ENCODE measurements at regions not wholly inside any gene's neighbourhood (a gene's known extent, or its start where the extent isn't known, plus 50 kb on each side); places are given as distances from the start of the nearest gene placed in this dataset.

GRCh38 chr5:144979516-144980264, 809.0 kb downstream of the KCTD16 start:
- no peak for DNase-seq (ENCODE audit: low read depth, low spot score)

DNA sequence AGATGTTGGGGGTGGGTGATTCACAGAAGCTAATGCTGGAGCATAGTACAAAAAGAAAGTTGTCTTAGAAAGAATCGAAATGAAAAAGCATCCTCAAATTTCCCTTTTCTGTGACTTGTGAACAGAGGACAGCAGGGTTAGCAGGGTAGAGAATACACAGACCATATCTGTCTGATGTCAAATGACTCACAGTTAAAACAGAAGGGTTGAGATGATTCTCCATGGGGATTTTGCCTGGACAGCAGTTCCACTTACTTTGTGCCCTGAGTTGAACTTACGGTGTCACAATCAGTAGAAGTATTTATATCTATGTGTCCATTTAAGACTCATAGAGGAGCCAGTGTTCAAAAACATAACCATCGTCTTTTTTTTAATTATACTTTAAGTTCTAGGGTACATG, 801.6 kb downstream of the KCTD16 start:
- DNase-seq (ENCODE audit: low read depth, low spot score) = no peak

DNA sequence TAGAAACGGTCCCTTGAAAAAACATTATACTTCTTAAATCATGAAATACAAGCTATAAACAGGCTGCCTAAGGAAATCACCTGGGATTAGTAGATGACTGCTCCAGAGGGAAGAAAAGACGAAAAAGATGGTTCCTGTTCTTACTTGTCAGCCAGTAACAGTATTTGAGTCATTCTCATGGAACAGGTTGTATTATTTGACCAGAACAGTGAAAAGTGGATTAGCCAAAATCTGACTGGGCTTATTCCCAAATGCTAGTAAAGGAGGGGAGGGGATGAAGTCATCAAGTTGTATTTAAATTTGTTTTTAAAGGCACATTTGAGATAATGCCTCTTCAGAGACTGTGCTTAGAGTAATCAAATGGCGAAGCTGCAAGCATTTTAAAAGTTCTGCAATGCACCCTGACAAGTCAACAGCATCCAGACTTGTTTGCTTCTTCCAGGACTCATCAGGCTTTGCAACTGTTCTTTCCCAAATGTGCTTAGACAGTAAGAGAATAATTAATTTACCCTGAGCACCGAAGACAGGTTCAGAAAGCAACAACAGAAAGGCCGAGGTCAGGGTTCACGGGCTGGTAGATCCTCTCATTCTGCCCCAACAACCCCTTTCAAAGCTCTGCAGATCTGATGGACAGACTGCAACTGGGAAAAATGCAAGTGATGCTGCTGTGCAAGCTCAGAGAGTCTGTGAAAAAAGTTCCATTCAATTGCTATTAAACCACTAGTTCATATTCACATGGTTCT, 800.6 kb downstream of the KCTD16 start:
- DNase-seq (ENCODE audit: low read depth, low spot score) = no peak

DNA sequence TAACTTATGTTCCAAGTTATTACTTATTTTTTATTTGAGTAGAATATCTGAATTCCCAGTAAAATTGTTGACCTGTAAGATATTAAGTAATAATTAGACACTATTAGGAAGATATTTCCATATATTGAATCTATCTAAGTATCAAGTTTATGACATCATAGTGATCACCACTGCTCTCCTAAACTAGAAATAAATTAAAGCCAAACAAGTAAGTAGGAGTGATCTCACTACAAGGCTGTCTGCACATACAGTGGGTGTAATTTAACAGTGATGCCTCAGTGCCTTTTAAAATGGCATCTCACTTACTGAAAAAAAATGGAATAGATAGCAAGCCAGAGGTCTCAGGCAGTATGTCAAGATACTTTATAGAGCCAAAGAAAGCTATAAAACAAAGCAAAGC, 789.6 kb downstream of the KCTD16 start:
- no peak for DNase-seq (ENCODE audit: low read depth, low spot score)

GRCh38 chr5:144958002-144958401, 787.3 kb downstream of the KCTD16 start:
- DNase-seq (ENCODE audit: low read depth, low spot score) = no peak

GRCh38 chr5:144950996-144951395, 780.3 kb downstream of the KCTD16 start:
- no peak for DNase-seq (ENCODE audit: low read depth, low spot score)

GRCh38 chr5:144947023-144947422, 776.4 kb downstream of the KCTD16 start:
- DNase-seq (ENCODE audit: low read depth, low spot score) = no peak

DNA sequence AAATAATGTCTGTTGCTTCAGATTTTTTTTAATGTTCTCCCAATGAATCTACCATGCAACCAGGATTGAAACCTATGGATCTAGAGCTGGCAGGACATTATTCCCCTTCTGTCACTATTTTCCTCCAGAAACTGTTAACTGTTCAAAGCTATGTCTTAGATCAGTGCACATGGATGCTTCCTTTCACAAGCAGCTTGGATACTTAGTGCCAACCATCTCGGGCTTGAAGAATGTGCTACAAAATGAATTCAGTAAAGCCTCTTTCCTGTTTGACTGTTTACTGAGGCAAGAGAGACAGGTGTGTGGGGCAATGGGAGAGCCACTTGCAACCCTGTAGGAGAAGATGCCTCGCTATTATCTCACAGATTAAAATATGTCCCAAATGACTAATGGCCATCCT, 774.8 kb downstream of the KCTD16 start:
- DNase-seq (ENCODE audit: low read depth, low spot score) = no peak

GRCh38 chr5:144944936-144945335, 774.3 kb downstream of the KCTD16 start:
- DNase-seq (ENCODE audit: low read depth, low spot score) = no peak

DNA sequence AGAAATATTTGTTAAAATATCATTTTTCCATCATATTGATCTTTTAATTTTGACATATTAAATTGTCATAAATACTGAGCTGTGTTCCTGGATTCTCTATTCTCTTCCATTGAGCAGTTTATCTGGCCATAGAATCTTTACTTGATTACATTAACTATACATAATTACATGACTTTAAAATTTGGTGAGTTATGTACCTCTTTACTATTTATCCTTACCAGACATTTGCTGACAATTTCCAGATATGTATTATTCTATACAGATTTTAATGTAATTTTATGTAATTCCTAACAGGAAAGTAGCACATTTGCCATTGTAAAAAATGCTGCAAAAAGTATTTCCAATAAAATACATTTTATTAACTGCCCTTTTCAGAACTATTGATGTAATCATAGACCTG, 770.3 kb downstream of the KCTD16 start:
- DNase-seq (ENCODE audit: low read depth, low spot score) = no peak

GRCh38 chr5:144918371-144918770, 747.7 kb downstream of the KCTD16 start:
- DNase-seq (ENCODE audit: low read depth, low spot score) = no peak

DNA sequence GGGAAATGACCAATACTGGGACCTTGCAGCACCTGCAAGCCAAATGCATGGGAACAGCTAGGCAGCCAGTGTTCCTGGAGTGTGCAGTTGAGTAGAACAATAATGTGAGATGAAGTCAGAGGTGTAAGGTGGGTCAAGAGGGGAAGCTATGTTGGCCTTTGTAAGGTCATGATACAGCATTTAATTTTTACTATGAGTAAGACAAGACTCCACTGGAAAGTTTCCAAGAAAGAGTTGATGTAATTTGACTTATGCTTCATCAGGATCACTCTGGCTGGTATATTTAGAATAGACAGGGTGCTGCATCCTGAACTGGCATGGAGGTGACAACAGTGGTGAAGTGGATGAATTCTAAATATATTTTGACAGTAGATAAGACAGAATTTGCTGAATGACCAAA, 744.8 kb downstream of the KCTD16 start:
- no peak for DNase-seq (ENCODE audit: low read depth, low spot score)

- no peak for DNase-seq (ENCODE audit: low read depth, low spot score)
These were observed 743.0 kb downstream of the KCTD16 start for GRCh38 chr5:144913661-144914060.

- DNase-seq (ENCODE audit: low read depth, low spot score) = no peak
These were observed 725.8 kb downstream of the KCTD16 start for GRCh38 chr5:144896473-144896872.

- DNase-seq (ENCODE audit: low read depth, low spot score) = no peak
These were observed 716.0 kb downstream of the KCTD16 start for GRCh38 chr5:144886668-144887067.

GRCh38 chr5:144882739-144883283, 712.1 kb downstream of the KCTD16 start:
- DNase-seq (ENCODE audit: low read depth, low spot score) = no peak

- no peak for DNase-seq (ENCODE audit: low read depth, low spot score)
These were observed 709.8 kb downstream of the KCTD16 start for GRCh38 chr5:144880513-144880912.

DNA sequence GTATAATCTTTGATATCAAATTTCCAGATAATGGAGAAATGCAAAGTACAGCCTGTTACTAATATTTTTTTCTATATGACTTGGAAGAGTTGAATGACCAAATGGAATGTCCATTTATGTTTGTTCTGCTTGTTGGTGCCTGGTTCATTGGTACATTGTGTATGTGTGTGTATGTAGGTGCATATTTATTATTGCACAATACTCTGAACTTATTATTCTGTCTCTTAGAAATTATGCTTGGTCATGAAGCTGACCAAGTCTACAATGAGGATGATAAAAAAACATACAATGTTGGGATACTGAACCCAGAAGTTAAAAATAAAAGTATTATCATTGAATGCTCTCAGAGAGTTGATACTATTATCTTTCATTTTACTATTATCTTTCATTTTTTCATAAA, 706.3 kb downstream of the KCTD16 start:
- DNase-seq (ENCODE audit: low read depth, low spot score) = no peak

DNA sequence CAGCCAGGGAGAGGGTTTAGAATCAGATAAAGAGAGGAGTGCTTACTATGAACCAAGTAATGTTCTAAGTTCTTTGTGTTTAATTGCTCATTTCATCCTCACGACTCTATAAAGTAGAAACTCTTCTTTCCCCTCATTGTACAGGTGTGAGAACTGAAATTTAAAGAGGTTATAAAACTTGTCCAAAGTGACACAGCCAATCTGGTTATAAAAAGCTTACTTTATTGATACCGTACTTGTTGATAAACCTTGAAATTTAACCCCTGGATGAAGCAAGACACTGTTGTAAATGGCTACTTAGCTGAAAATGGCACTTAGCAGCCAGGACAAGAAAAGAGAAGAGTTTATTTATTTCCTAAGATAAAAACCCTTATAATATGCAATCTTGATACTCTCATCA, 702.4 kb downstream of the KCTD16 start:
- DNase-seq (ENCODE audit: low read depth, low spot score) = no peak

DNA sequence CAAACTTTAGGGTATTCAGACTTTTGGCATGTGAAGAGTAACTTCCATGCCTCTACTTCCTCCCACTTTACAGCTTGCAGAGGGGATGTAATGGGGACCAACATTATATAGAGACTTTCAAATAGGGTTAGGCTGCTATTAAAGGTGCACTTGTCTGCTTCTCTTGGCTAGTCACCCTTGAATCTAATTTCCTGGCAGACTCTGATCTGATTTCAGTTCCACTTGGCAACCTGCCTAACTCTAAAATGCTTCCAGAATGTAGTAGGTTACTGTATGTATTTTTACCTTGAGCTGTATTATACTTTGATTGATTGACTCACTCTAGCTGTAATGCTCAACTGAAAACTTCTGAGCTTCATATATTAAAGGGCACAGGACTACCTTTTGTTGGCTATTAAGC, 693.4 kb downstream of the KCTD16 start:
- no peak for DNase-seq (ENCODE audit: low read depth, low spot score)

- no peak for DNase-seq (ENCODE audit: low read depth, low spot score)
These were observed 686.8 kb downstream of the KCTD16 start for GRCh38 chr5:144857454-144857853.

GRCh38 chr5:144844086-144844485, 673.4 kb downstream of the KCTD16 start:
- no peak for DNase-seq (ENCODE audit: low read depth, low spot score)

DNA sequence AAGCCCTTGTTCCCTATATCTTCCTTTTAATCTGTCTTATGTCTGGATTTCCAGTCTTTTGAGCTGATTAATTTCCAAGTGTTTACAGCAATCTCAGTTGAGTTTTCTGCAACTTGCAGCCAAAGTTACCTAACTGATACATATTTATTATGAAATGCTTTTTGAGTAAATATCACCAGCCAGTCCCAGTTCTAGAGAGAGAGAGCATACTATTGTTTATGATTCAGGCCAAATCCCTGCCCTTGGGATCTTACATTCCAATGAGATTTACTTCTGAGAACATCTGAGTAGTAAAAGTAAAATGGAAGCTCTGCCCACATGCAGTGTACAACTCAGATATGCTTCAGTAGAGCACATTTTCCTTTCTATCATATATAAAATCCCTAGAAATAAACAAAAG, 661.7 kb downstream of the KCTD16 start:
- no peak for DNase-seq (ENCODE audit: low read depth, low spot score)
